H1 (cell line): ENCODE measurements at regions not wholly inside any gene's neighbourhood (a gene's known extent, or its start where the extent isn't known, plus 50 kb on each side); places are given as distances from the start of the nearest gene placed in this dataset.

Experiments used
- CTCF ChIA-PET: fragments of 300-600 bp; sonication (Branson Sonifier 250); formaldehyde crosslinking; loops from one replicate; lab custom pipeline; 2021; ENCODE audit not compliant: partially characterized antibody; lab: Charles Lee
- POLR2A ChIA-PET: fragments of 300-600 bp; sonication (Branson Sonifier 250); formaldehyde crosslinking; loops from one replicate; lab custom pipeline; 2021; ENCODE audit warnings: inconsistent platforms; ENCODE audit not compliant: partially characterized antibody; lab: Charles Lee
- DNase-seq, 2 experiments: peaks; one replicate each; pipeline versions ENCODE4 v3.0.0 to v3.0.0-alpha.2; 2010 to 2022; ENCODE audit warnings: low spot score in 2 of 2, low read depth in 1 of 2, mixed read lengths in 1 of 2
- FAIRE-seq: peaks from 2 replicates; lab custom pipeline; 2011; peaks lifted over from hg19 to GRCh38; lab: Jason Lieb, UNC
- H2AFZ ChIP-seq: 2 replicates; pipeline ENCODE4 v1.8.1; 2012; ENCODE audit warnings: low read length, inconsistent platforms
- H2AK5ac ChIP-seq: 2 replicates; pipeline ENCODE4 v1.6.1; 2013; ENCODE audit warnings: low read depth, low read length
- H2BK120ac ChIP-seq: replicated peaks from 2 replicates; pipeline ENCODE3; 2013; ENCODE audit warnings: low read depth, low read length, inconsistent platforms
- H2BK12ac ChIP-seq: 2 replicates; pipeline ENCODE4 v1.6.1; 2013; ENCODE audit warnings: low read depth, low read length
- H2BK15ac ChIP-seq: 2 replicates; pipeline ENCODE4 v1.6.1; 2013; ENCODE audit warnings: low read length
- H2BK20ac ChIP-seq: 2 replicates; pipeline ENCODE4 v1.6.1; 2013; ENCODE audit warnings: low read length
- H2BK5ac ChIP-seq: 2 replicates; pipeline ENCODE4 v1.6.1; 2013; ENCODE audit warnings: low read depth, low read length
- H3K14ac ChIP-seq: 2 replicates; pipeline ENCODE4 v1.6.1; 2013; ENCODE audit warnings: inconsistent platforms; ENCODE audit not compliant: insufficient read length
- H3K18ac ChIP-seq: 2 replicates; pipeline ENCODE4 v1.6.1; 2013; ENCODE audit warnings: low read length; ENCODE audit errors: extremely low read depth
- H3K23ac ChIP-seq: 2 replicates; pipeline ENCODE4 v1.6.1; 2013; ENCODE audit warnings: inconsistent platforms; ENCODE audit not compliant: insufficient read length
- H3K23me2 ChIP-seq: 2 replicates; pipeline ENCODE4 v1.6.1; 2013; ENCODE audit warnings: low read depth, low read length
- H3K27ac ChIP-seq: 2 replicates; pipeline ENCODE4 v1.6.1; 2011; ENCODE audit warnings: low read depth, low read length, inconsistent platforms
- H3K27me3 ChIP-seq, 4 experiments: replicated peaks in 1 of 4; 1 replicate in 1 of 4; 2 replicates in 3 of 4; pipeline versions ENCODE4 v1.6.1 to v1.8.1; 2011 to 2013; ENCODE audit warnings: low read length in 3 of 4, mild to moderate bottlenecking in 3 of 4, inconsistent platforms in 2 of 4, mixed read lengths in 2 of 4, moderate library complexity in 1 of 4; ENCODE audit not compliant: control insufficient read depth in 3 of 4, insufficient read depth in 3 of 4; ENCODE audit errors: extremely low read depth in 1 of 4
- H3K36me3 ChIP-seq, 4 experiments: 2 replicates each; pipeline versions ENCODE4 v1.6.1 to v1.8.1; 2011 to 2013; ENCODE audit warnings: mild to moderate bottlenecking in 4 of 4, low read length in 3 of 4, moderate library complexity in 2 of 4, control low read depth in 1 of 4, inconsistent platforms in 1 of 4; ENCODE audit not compliant: insufficient read depth in 4 of 4, control insufficient read depth in 2 of 4
- H3K4ac ChIP-seq: replicated peaks from 2 replicates; pipeline ENCODE3; 2013; ENCODE audit warnings: low read length, low read depth, mixed read lengths, inconsistent platforms; ENCODE audit not compliant: insufficient read length
- H3K4me1 ChIP-seq, 4 experiments: replicated peaks in 1 of 4; 1 replicate in 1 of 4; 2 replicates in 3 of 4; pipeline versions ENCODE4 v1.6.1 to v1.8.1; 2011 to 2013; ENCODE audit warnings: low read length in 3 of 4, inconsistent platforms in 2 of 4, mixed read lengths in 1 of 4; ENCODE audit not compliant: insufficient read depth in 4 of 4, control insufficient read depth in 3 of 4
- H3K4me2 ChIP-seq, 2 experiments: 2 replicates each; pipeline versions ENCODE4 v1.6.1 to v1.8.1; 2011 to 2013; ENCODE audit warnings: low read depth in 2 of 2, low read length in 2 of 2, control low read depth in 1 of 2, inconsistent platforms in 1 of 2, mild to moderate bottlenecking in 1 of 2; ENCODE audit not compliant: insufficient read depth in 1 of 2
- H3K4me3 ChIP-seq, 4 experiments: fragments of 200-600, 300-600 bp in 1 of 4; sonication (generic), shearing (Covaris generic), sonication (Bioruptor Twin) in 1 of 4; 2 replicates each; pipeline versions ENCODE4 v1.5.1 to v1.8.1; 2011 to 2016; ENCODE audit warnings: low read length in 4 of 4, low read depth in 3 of 4, control low read depth in 2 of 4, inconsistent platforms in 2 of 4, mild to moderate bottlenecking in 2 of 4, mixed read lengths in 1 of 4, moderate library complexity in 1 of 4; ENCODE audit not compliant: insufficient read depth in 2 of 4; ENCODE audit errors: extremely low read depth in 1 of 4
- H3K56ac ChIP-seq: replicated peaks from 2 replicates; pipeline ENCODE3; 2013; ENCODE audit warnings: low read depth, mild to moderate bottlenecking, mixed read lengths, low read length, inconsistent platforms; ENCODE audit not compliant: insufficient read length
- H3K79me1 ChIP-seq: 2 replicates; pipeline ENCODE4 v1.6.1; 2013; ENCODE audit warnings: low read depth, low read length, control low read depth
- H3K79me2 ChIP-seq, 2 experiments: 2 replicates each; pipeline versions ENCODE4 v1.6.1 to v1.8.1; 2012 to 2013; ENCODE audit warnings: low read length in 2 of 2, mild to moderate bottlenecking in 2 of 2, inconsistent platforms in 1 of 2; ENCODE audit not compliant: insufficient read depth in 2 of 2, control insufficient read depth in 1 of 2
- H3K9ac ChIP-seq, 4 experiments: replicated peaks in 1 of 4; 1 replicate in 1 of 4; 2 replicates in 3 of 4; pipeline versions ENCODE4 v1.6.1 to v1.8.1; 2011 to 2013; ENCODE audit warnings: low read depth in 3 of 4, low read length in 3 of 4, control low read depth in 2 of 4, mild to moderate bottlenecking in 2 of 4, moderate library complexity in 2 of 4, inconsistent platforms in 1 of 4; ENCODE audit errors: extremely low read depth in 1 of 4
- H3K9me3 ChIP-seq, 2 experiments: 2 replicates each; pipeline versions ENCODE4 v1.6.1 to v1.8.1; 2012 to 2013; ENCODE audit warnings: mild to moderate bottlenecking in 2 of 2, moderate library complexity in 2 of 2, control low read depth in 1 of 2, inconsistent platforms in 1 of 2, low read depth in 1 of 2, low read length in 1 of 2, mixed read lengths in 1 of 2; ENCODE audit not compliant: insufficient read depth in 2 of 2
- H4K20me1 ChIP-seq, 2 experiments: replicated peaks in 1 of 2; 2 replicates each; pipeline versions ENCODE3 to v1.8.1; 2011 to 2013; ENCODE audit warnings: inconsistent platforms in 2 of 2, low read length in 2 of 2, mild to moderate bottlenecking in 1 of 2; ENCODE audit not compliant: insufficient read depth in 2 of 2, control insufficient read depth in 1 of 2
- H4K5ac ChIP-seq: 2 replicates; pipeline ENCODE4 v1.6.1; 2013; ENCODE audit warnings: low read length, low read depth, mixed read lengths, inconsistent platforms; ENCODE audit not compliant: insufficient read length
- H4K8ac ChIP-seq: 2 replicates; pipeline ENCODE4 v1.8.0; 2013; ENCODE audit warnings: mild to moderate bottlenecking, moderate library complexity, low read length, inconsistent platforms; ENCODE audit not compliant: insufficient read depth; ENCODE audit errors: extremely low read depth
- H4K91ac ChIP-seq: replicated peaks from 2 replicates; pipeline ENCODE3; 2013; ENCODE audit warnings: low read length, mixed read lengths, inconsistent platforms; ENCODE audit not compliant: insufficient read length
- BCL11A ChIP-seq, 2 experiments: IDR thresholded peaks; one replicate each; pipeline ENCODE4 v1.6.1; 2011; ENCODE audit warnings: low read depth in 2 of 2, low read length in 2 of 2, mild to moderate bottlenecking in 2 of 2
- CHD1 ChIP-seq: IDR thresholded peaks from 2 replicates; pipeline ENCODE4 v1.6.1; 2012; ENCODE audit warnings: low read depth, low read length, improper control_type of control experiment
- CTCF ChIP-seq, 3 experiments: IDR thresholded peaks; 1 replicate in 2 of 3; 2 replicates in 1 of 3; pipeline versions ENCODE4 v1.5.1 to v1.6.1; 2011; ENCODE audit warnings: low read length in 3 of 3, mild to moderate bottlenecking in 3 of 3, inconsistent platforms in 2 of 3, low read depth in 1 of 3, moderate library complexity in 1 of 3; ENCODE audit not compliant: insufficient read depth in 1 of 3; ENCODE audit errors: control extremely low read depth in 1 of 3
- JUN ChIP-seq: IDR thresholded peaks from 2 replicates; pipeline ENCODE4 v1.6.1; 2011; ENCODE audit warnings: low read depth, mild to moderate bottlenecking, improper control_type of control experiment, low read length
- KDM4A ChIP-seq: IDR thresholded peaks from one replicate; pipeline ENCODE4 v1.7.1; 2012; ENCODE audit warnings: low read depth, mild to moderate bottlenecking, moderate library complexity, low read length, inconsistent platforms; ENCODE audit not compliant: severe bottlenecking
- POU5F1 ChIP-seq: IDR thresholded peaks from 2 replicates; pipeline ENCODE4 v1.6.1; 2011; ENCODE audit warnings: low read depth, mild to moderate bottlenecking, low read length, moderate library complexity
- SIN3A ChIP-seq, 2 experiments: IDR thresholded peaks in 1 of 2; conservative IDR thresholded peaks in 1 of 2; 2 replicates each; pipeline ENCODE4 v1.6.1; 2011 to 2012; ENCODE audit warnings: low read length in 2 of 2, improper control_type of control experiment in 1 of 2, low read depth in 1 of 2, mild to moderate bottlenecking in 1 of 2
- TAF1 ChIP-seq: IDR thresholded peaks from 2 replicates; pipeline ENCODE4 v1.6.1; 2011; ENCODE audit warnings: mild to moderate bottlenecking, low read depth, low read length
- TBP ChIP-seq: IDR thresholded peaks from 2 replicates; pipeline ENCODE4 v1.6.1; 2011; ENCODE audit warnings: low read depth, low read length, improper control_type of control experiment
- TCF12 ChIP-seq: IDR thresholded peaks from 2 replicates; pipeline ENCODE4 v1.6.1; 2011; ENCODE audit warnings: low read depth, mild to moderate bottlenecking, low read length
- TEAD4 ChIP-seq: IDR thresholded peaks from 2 replicates; pipeline ENCODE4 v1.6.1; 2012; ENCODE audit warnings: low read depth, low read length, inconsistent platforms, mixed read lengths
- USF2 ChIP-seq: IDR thresholded peaks from 2 replicates; pipeline ENCODE4 v1.6.1; 2011; ENCODE audit warnings: low read length, improper control_type of control experiment
- WGBS, 2 experiments: shearing (Covaris generic) in 1 of 2; methylation state at CpG; one replicate each; pipeline versions ENCODE4 v1.1.6 to v1.1.7; 2013 to 2015; ENCODE audit warnings: low lambda C conversion rate in 2 of 2, mixed read lengths in 2 of 2, inconsistent platforms in 1 of 2, low coverage in 1 of 2, missing lambda C conversion rate in 1 of 2; ENCODE audit not compliant: insufficient replicate concordance in 2 of 2, insufficient coverage in 1 of 2, insufficient read length in 1 of 2; ENCODE audit errors: extremely low coverage in 1 of 2, missing lambda C conversion rate in 1 of 2; 5-methylcytosine and 5-hydroxymethylcytosine counted together

DNA sequence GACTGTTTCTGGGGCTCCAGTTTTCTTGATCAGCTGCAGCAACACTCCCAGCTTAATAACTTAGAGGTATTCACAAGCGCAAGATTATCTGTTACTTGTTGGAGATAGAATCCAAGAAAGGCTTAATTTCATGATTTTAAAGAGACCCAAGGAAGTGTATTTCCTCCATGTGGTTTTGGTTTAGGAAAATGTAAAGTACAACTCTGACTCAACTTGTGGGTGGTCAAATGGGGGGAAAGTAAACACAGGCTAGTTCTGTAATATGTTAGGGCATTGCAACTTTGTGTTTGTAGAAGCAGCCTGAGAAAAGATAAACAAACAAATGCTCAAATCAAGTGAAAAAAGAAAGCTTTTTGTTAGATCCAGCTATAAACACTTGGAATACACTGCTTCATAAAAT is 90.1 kb upstream of the COL3A1 start:
- Histone ChIP-seq H4K5ac (no peak overlapping the region), H2BK12ac (no peak overlapping the region), H3K79me1 (no peaks in the 10 kb centered on the region), H2AK5ac (no peak overlapping the region), H3K23ac (no peak overlapping the region), H3K36me3 (no peaks in the 10 kb centered on the region), H4K8ac (no peak overlapping the region), H3K56ac (no peak overlapping the region), H3K27me3 (no peaks in the 10 kb centered on the region), H3K14ac (no peak overlapping the region), H3K4ac (no peak overlapping the region), H4K91ac (no peak overlapping the region), H2AFZ (no peak overlapping the region), H3K4me1 (no peaks in the 10 kb centered on the region), H2BK120ac (no peak overlapping the region), H3K79me2 (no peaks in the 10 kb centered on the region), H3K27ac (no peak overlapping the region), H2BK5ac (no peak overlapping the region), H2BK20ac (no peak overlapping the region), H3K9ac (no peak overlapping the region), H4K20me1 (no peaks in the 10 kb centered on the region), H3K23me2 (no peaks in the 10 kb centered on the region; the same call in 1 of the 2 replicates), H3K4me3 (no peak overlapping the region), H2BK15ac (no peak overlapping the region), H3K4me2 (no peak overlapping the region), H3K9me3 (peaks cover 0 to 3% of the 10 kb centered on the region in 2 experiments; a peak in 2 of 4 replicates), H3K18ac (no peak overlapping the region)
- DNase-seq (no peak), FAIRE-seq (no peak)
- WGBS, 2 experiments: 91% methylated on average over 1 of the region's 1 CpG; no CpG with 5 or more reads in 1 of the 2 experiments
- POLR2A ChIA-PET: no interaction called here
- CTCF ChIA-PET: no interaction called here
- no peak for TF ChIP-seq CHD1
- TF ChIP-seq TEAD4: no peak
- TF ChIP-seq POU5F1: no peak
- TF ChIP-seq SIN3A (conservative IDR thresholded peaks at IDR 0.05 in 1 of 2, IDR thresholded peaks at IDR 0.05 in 1 of 2; ENCODE audit: low read depth in 1 of 2, low read length in 2 of 2): no peak
- no peak for TF ChIP-seq TCF12
- no peak for TF ChIP-seq BCL11A (IDR thresholded peaks at IDR 0.05; ENCODE audit: low read depth in 2 of 2, low read length in 2 of 2)
- no peak for TF ChIP-seq TBP
- TF ChIP-seq TAF1: no peak
- no peak for TF ChIP-seq CTCF (IDR thresholded peaks at IDR 0.05; ENCODE audit: control extremely low read depth in 1 of 3, insufficient read depth in 1 of 3, low read depth in 1 of 3, low read length in 3 of 3)
- TF ChIP-seq JUN: no peak
- no peak for TF ChIP-seq USF2
- no peak for TF ChIP-seq KDM4A
